ENCODE measurements at regions not wholly inside any gene's neighbourhood (a gene's known extent, or its start where the extent isn't known, plus 50 kb on each side); places are given as distances from the start of the nearest gene placed in this dataset.

- Histone ChIP-seq H3K9ac (ENCODE audit: low read length) (no peak overlapping the region), H3K4me2 (ENCODE audit: low read length) (no peak overlapping the region), H3K27me3 (ENCODE audit: insufficient read depth, low read length) (no peaks in the 10 kb centered on the region), H3K9me3 (ENCODE audit: insufficient read depth, low read depth, low read length) (no peaks in the 10 kb centered on the region), H3K27ac (ENCODE audit: low read depth, low read length) (no peak overlapping the region), H2AFZ (ENCODE audit: low read depth, low read length) (no peak overlapping the region), H4K20me1 (ENCODE audit: insufficient read depth, low read length) (no peaks in the 10 kb centered on the region), H3K79me2 (ENCODE audit: insufficient read depth, low read length) (no peaks in the 10 kb centered on the region), H3K4me1 (ENCODE audit: insufficient read depth, low read length) (peaks cover 8% of the 10 kb centered on the region), H3K4me3 (ENCODE audit: insufficient read depth, low read depth, low read length) (no peak overlapping the region), H3K36me3 (ENCODE audit: insufficient read depth, low read length) (no peaks in the 10 kb centered on the region)
- no peaks in the 10 kb centered on the region for H3K27me3 Mint-ChIP-seq (ENCODE audit: low read depth, unreplicated experiment)
- peaks cover 29% of the 10 kb centered on the region for H3K4me1 Mint-ChIP-seq (ENCODE audit: low read depth, unreplicated experiment)
- TF ChIP-seq, protein P1, sequence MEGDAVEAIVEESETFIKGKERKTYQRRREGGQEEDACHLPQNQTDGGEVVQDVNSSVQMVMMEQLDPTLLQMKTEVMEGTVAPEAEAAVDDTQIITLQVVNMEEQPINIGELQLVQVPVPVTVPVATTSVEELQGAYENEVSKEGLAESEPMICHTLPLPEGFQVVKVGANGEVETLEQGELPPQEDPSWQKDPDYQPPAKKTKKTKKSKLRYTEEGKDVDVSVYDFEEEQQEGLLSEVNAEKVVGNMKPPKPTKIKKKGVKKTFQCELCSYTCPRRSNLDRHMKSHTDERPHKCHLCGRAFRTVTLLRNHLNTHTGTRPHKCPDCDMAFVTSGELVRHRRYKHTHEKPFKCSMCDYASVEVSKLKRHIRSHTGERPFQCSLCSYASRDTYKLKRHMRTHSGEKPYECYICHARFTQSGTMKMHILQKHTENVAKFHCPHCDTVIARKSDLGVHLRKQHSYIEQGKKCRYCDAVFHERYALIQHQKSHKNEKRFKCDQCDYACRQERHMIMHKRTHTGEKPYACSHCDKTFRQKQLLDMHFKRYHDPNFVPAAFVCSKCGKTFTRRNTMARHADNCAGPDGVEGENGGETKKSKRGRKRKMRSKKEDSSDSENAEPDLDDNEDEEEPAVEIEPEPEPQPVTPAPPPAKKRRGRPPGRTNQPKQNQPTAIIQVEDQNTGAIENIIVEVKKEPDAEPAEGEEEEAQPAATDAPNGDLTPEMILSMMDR (IDR thresholded peaks at IDR 0.05; ENCODE audit: insufficient read depth, low read depth, low read length) = no peak
- no peak for TF ChIP-seq EZH2 (IDR thresholded peaks at IDR 0.05; ENCODE audit: insufficient read depth, low read length)
- DNase-seq (ENCODE audit: low read depth) (no peak), FAIRE-seq (no peak)
- H3K9me3 Mint-ChIP-seq (ENCODE audit: unreplicated experiment) = peaks cover 1% of the 10 kb centered on the region
- H3K27ac Mint-ChIP-seq (ENCODE audit: unreplicated experiment) = no peak overlapping the region
- no peak overlapping the region for H3K4me3 Mint-ChIP-seq (ENCODE audit: unreplicated experiment)
- no peaks in the 10 kb centered on the region for H3K36me3 Mint-ChIP-seq (ENCODE audit: low read depth, unreplicated experiment)
These were observed 63.3 kb downstream of the FHIP1A start for GRCh38 chr4:151472297-151472696.

DNA sequence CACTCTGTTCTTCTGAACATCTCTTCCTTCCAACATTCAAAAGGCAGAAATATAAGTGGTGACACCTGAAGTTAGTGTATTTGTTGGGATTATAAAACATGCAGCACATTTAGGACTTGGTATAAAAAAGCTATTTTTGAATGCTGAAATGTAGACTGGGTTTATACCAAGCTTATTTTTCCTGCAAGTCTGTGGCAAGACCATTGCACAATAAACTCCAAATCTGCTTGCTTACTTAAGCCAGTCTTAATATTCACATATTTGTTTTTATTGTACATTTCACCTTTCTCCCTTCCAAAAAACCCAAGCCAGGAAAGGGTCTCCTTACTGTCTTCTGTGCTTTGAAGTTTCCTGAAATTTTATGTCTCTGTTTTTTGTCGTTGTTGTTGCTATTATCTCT lies 63.7 kb downstream of the FHIP1A start:
- no peaks in the 10 kb centered on the region for H4K20me1 ChIP-seq (ENCODE audit: insufficient read depth, low read length)
- Mint-ChIP-seq H3K4me1 (ENCODE audit: low read depth, unreplicated experiment) (peaks cover 29% of the 10 kb centered on the region), H3K27me3 (ENCODE audit: low read depth, unreplicated experiment) (no peaks in the 10 kb centered on the region), H3K4me3 (ENCODE audit: unreplicated experiment) (no peak overlapping the region), H3K9me3 (ENCODE audit: unreplicated experiment) (no peaks in the 10 kb centered on the region), H3K27ac (ENCODE audit: unreplicated experiment) (no peak overlapping the region), H3K36me3 (ENCODE audit: low read depth, unreplicated experiment) (no peaks in the 10 kb centered on the region)
- H3K27me3 ChIP-seq (ENCODE audit: insufficient read depth, low read length) = no peaks in the 10 kb centered on the region
- H3K9ac ChIP-seq (ENCODE audit: low read length) = no peak overlapping the region
- no peak for DNase-seq (ENCODE audit: low read depth)
- H2AFZ ChIP-seq (ENCODE audit: low read depth, low read length) = no peak overlapping the region
- no peak overlapping the region for H3K4me2 ChIP-seq (ENCODE audit: low read length)
- no peak overlapping the region for H3K27ac ChIP-seq (ENCODE audit: low read depth, low read length)
- no peak for TF ChIP-seq EZH2 (IDR thresholded peaks at IDR 0.05; ENCODE audit: insufficient read depth, low read length)
- TF ChIP-seq, protein P1 (IDR thresholded peaks at IDR 0.05; ENCODE audit: insufficient read depth, low read depth, low read length) = no peak
- no peak overlapping the region for H3K4me3 ChIP-seq (ENCODE audit: insufficient read depth, low read depth, low read length)
- H3K36me3 ChIP-seq (ENCODE audit: insufficient read depth, low read length) = no peaks in the 10 kb centered on the region
- H3K4me1 ChIP-seq (ENCODE audit: insufficient read depth, low read length) = peaks cover 8% of the 10 kb centered on the region
- H3K79me2 ChIP-seq (ENCODE audit: insufficient read depth, low read length) = no peaks in the 10 kb centered on the region
- no peak for FAIRE-seq
- no peaks in the 10 kb centered on the region for H3K9me3 ChIP-seq (ENCODE audit: insufficient read depth, low read depth, low read length)

DNA sequence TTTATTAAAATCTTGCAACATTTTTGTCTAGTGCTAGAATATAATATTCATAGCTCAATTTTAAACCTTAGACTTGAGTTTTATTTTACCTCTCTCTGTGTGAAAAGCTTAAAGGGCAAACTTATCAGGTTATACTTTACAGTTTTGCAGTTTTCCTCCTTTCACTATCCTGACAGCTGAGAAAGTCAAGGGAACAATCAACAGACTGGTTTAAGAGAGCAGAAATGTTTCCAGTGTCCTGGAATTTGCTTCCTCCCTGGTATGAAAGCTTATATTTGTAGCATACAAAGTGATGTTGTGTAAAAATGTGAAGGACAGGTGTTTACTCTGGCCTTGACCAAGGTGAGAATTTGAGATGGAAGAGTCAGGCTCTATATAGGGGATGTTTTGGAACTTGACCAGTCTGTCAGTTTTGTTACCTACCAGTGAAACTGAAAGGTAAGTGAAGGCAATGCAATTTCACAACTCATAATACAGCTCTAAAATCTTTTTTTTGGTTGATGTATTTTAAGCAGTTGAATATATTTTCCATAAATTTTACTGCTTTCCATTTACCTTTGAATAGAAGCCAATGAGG lies 64.6 kb downstream of the FHIP1A start:
- Histone ChIP-seq H3K4me3 (ENCODE audit: insufficient read depth, low read depth, low read length) (no peak overlapping the region), H3K27me3 (ENCODE audit: insufficient read depth, low read length) (no peaks in the 10 kb centered on the region), H3K36me3 (ENCODE audit: insufficient read depth, low read length) (no peaks in the 10 kb centered on the region), H3K79me2 (ENCODE audit: insufficient read depth, low read length) (no peaks in the 10 kb centered on the region), H3K4me2 (ENCODE audit: low read length) (no peak overlapping the region), H3K9me3 (ENCODE audit: insufficient read depth, low read depth, low read length) (no peaks in the 10 kb centered on the region), H3K4me1 (ENCODE audit: insufficient read depth, low read length) (peaks cover 5% of the 10 kb centered on the region), H4K20me1 (ENCODE audit: insufficient read depth, low read length) (no peaks in the 10 kb centered on the region), H2AFZ (ENCODE audit: low read depth, low read length) (no peak overlapping the region), H3K27ac (ENCODE audit: low read depth, low read length) (no peak overlapping the region), H3K9ac (ENCODE audit: low read length) (no peak overlapping the region)
- TF ChIP-seq EZH2 (IDR thresholded peaks at IDR 0.05; ENCODE audit: insufficient read depth, low read length) = no peak
- TF ChIP-seq, protein P1 (IDR thresholded peaks at IDR 0.05; ENCODE audit: insufficient read depth, low read depth, low read length) = no peak
- no peak for FAIRE-seq
- DNase-seq (ENCODE audit: low read depth) = no peak
- H3K27me3 Mint-ChIP-seq (ENCODE audit: low read depth, unreplicated experiment) = no peaks in the 10 kb centered on the region
- no peak overlapping the region for H3K27ac Mint-ChIP-seq (ENCODE audit: unreplicated experiment)
- no peaks in the 10 kb centered on the region for H3K36me3 Mint-ChIP-seq (ENCODE audit: low read depth, unreplicated experiment)
- peaks cover 27% of the 10 kb centered on the region for H3K4me1 Mint-ChIP-seq (ENCODE audit: low read depth, unreplicated experiment)
- H3K4me3 Mint-ChIP-seq (ENCODE audit: unreplicated experiment) = no peak overlapping the region
- no peaks in the 10 kb centered on the region for H3K9me3 Mint-ChIP-seq (ENCODE audit: unreplicated experiment)

Data from astrocyte (in vitro differentiated cells and primary cell).